GM12891 (cell line): ENCODE measurements at regions not wholly inside any gene's neighbourhood (a gene's known extent, or its start where the extent isn't known, plus 50 kb on each side); places are given as distances from the start of the nearest gene placed in this dataset.

Experiments
- DNase-seq: peaks from one replicate; pipeline ENCODE4 v3.0.0; 2011; ENCODE audit warnings: low spot score; ENCODE audit not compliant: insufficient read length
- FAIRE-seq: peaks from 2 replicates; lab custom pipeline; 2011; peaks lifted over from hg19 to GRCh38; lab: Jason Lieb, UNC
- PAX5 ChIP-seq: IDR thresholded peaks from 2 replicates; pipeline ENCODE4 v1.6.1; 2011; ENCODE audit warnings: low read length, moderate library complexity, mild to moderate bottlenecking; ENCODE audit not compliant: insufficient read depth, severe bottlenecking
- POLR2A ChIP-seq: IDR thresholded peaks from 2 replicates; pipeline ENCODE4 v1.6.1; 2011; ENCODE audit warnings: low read depth, low read length, control low read depth
- POLR2AphosphoS5 ChIP-seq: IDR thresholded peaks from 2 replicates; pipeline ENCODE4 v1.6.1; 2011; ENCODE audit warnings: low read depth, low read length, control low read depth
- POU2F2 ChIP-seq: IDR thresholded peaks from 2 replicates; pipeline ENCODE4 v1.6.1; 2011; ENCODE audit warnings: low read depth, mild to moderate bottlenecking, control low read depth, low read length, moderate library complexity
- SPI1 ChIP-seq: IDR thresholded peaks from 2 replicates; pipeline ENCODE4 v1.6.1; 2011; ENCODE audit warnings: low read depth, low read length, control low read depth
- TAF1 ChIP-seq: IDR thresholded peaks from 2 replicates; pipeline ENCODE4 v1.6.1; 2011; ENCODE audit warnings: low read depth, low read length, control low read depth

GRCh38 chr12:90899456-90900182 lies 55.4 kb downstream of the CCER1 start:
- DNase-seq (no peak), FAIRE-seq (no peak)

DNA sequence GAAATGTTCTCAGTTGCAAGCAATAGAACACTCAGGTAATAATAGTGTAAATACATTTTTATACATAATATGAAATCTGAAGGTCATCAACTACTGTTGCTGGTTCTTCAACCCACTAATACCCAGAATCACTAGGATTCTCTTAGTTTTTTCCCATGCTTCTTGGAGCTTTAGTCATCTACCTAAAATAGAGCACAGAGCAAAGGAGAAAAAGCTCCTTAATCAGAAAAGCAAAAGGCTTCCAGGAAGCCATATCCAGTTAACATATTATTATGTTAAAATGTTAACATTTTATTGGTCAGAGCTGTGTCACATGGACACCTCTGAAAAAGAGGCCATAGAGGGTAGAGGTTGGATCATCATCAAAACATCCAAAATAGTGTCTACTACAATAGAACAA lies 57.0 kb downstream of the CCER1 start:
- no peak for TF ChIP-seq SPI1
- no peak for TF ChIP-seq PAX5
- TF ChIP-seq POLR2AphosphoS5, result no peak
- TF ChIP-seq POLR2A, result no peak
- no peak for DNase-seq
- FAIRE-seq, result no peak

More at GRCh38 chr12:90899456-90900182, 55.4 kb downstream of the CCER1 start:
- TF ChIP-seq POLR2A, result no peak
- no peak for TF ChIP-seq POU2F2
- TF ChIP-seq TAF1, result no peak
- TF ChIP-seq SPI1, result no peak
- TF ChIP-seq POLR2AphosphoS5, result no peak
- TF ChIP-seq PAX5, result no peak

- no peak for FAIRE-seq
- TF ChIP-seq POLR2AphosphoS5 (no peak), POU2F2 (no peak), TAF1 (no peak), SPI1 (no peak), POLR2A (no peak), PAX5 (no peak)
- DNase-seq, result no peak
These were observed 57.7 kb downstream of the CCER1 start for GRCh38 chr12:90897316-90897715.

DNA sequence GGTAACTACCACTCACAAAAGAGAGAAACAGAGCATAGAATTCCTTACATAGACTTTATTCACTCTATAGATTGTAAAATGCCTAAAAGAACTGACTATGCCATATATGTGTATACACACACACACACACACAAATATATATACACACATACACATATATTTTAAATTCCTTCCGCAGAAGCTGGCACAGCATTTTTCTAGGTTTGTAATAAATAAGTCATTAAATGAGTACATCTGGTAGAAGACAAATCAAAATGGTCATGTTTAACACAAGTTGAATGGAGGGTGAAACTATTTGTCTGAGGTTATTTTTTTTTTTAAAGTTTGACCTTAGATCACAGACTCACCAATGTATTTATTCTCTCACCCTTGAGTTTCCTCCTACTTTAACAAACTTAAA lies 58.2 kb downstream of the CCER1 start:
- no peak for TF ChIP-seq PAX5
- no peak for TF ChIP-seq POU2F2
- TF ChIP-seq POLR2A, result no peak
- no peak for TF ChIP-seq SPI1
- TF ChIP-seq POLR2AphosphoS5, result no peak
- no peak for TF ChIP-seq TAF1
- DNase-seq, result no peak
- no peak for FAIRE-seq

GRCh38 chr12:90896164-90896563 lies 58.8 kb downstream of the CCER1 start:
- FAIRE-seq (no peak), DNase-seq (no peak)
- TF ChIP-seq POLR2AphosphoS5 (no peak), PAX5 (no peak), SPI1 (no peak), POLR2A (no peak), TAF1 (no peak), POU2F2 (no peak)

DNA sequence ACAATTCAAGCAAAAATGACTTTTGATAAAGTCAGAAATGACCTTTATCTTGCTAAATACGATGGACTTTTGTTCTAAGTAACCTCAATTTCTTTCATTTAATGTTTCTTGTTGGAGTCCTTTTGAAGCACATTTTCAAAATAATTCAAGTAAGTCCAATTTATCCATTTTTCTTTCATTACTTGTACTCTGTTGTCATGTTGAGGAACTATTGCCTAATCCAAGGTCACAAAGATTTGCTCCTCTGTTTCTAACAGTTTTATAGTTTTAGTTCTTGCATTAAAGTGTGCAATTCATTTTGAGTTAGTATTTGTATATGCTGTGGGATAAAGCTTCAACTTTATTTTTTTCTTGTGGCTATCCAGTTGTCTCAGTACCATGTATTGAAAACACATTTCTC lies 66.7 kb downstream of the CCER1 start:
- FAIRE-seq (no peak), DNase-seq (no peak)
- TF ChIP-seq POLR2AphosphoS5, result no peak
- TF ChIP-seq POLR2A, result no peak
- no peak for TF ChIP-seq POU2F2
- no peak for TF ChIP-seq TAF1
- no peak for TF ChIP-seq SPI1
- TF ChIP-seq PAX5, result no peak

GRCh38 chr12:90883456-90883855 lies 71.5 kb downstream of the CCER1 start:
- no peak for FAIRE-seq
- no peak for DNase-seq
- TF ChIP-seq TAF1, result no peak
- no peak for TF ChIP-seq PAX5
- TF ChIP-seq SPI1, result no peak
- TF ChIP-seq POLR2A, result no peak
- TF ChIP-seq POU2F2, result no peak
- no peak for TF ChIP-seq POLR2AphosphoS5

DNA sequence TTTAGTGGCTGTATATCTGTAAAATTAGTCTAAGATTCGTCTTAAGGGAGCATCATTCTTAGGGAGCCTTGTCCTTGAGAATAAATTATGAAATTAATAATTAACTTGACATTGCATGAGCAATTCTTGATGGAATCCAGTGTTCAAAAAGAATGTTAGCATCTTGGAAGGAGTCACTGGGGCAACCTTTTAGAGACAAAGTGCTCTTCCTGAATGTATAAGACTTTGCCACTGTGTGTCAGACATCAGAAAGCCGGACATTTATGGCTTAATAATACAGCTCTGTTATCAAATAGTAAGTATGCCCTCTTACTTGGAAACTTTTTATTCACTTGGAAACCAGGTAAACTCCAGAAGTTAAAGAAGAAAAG lies 83.3 kb downstream of the CCER1 start:
- no peak for TF ChIP-seq POLR2A
- no peak for TF ChIP-seq POU2F2
- TF ChIP-seq POLR2AphosphoS5, result no peak
- TF ChIP-seq PAX5, result no peak
- TF ChIP-seq SPI1, result no peak
- no peak for TF ChIP-seq TAF1
- DNase-seq, result no peak

GRCh38 chr12:90870971-90871725 lies 83.8 kb downstream of the CCER1 start:
- FAIRE-seq (no peak), DNase-seq (no peak)
- TF ChIP-seq POLR2AphosphoS5 (no peak), SPI1 (no peak), POU2F2 (no peak), PAX5 (no peak), POLR2A (no peak), TAF1 (no peak)

More for the DNA sequence above, 83.3 kb downstream of the CCER1 start:
- no peak for FAIRE-seq

GRCh38 chr12:90868626-90869025 lies 86.3 kb downstream of the CCER1 start:
- no peak for DNase-seq
- FAIRE-seq, result no peak
- TF ChIP-seq POU2F2 (no peak), SPI1 (no peak), PAX5 (no peak), POLR2AphosphoS5 (no peak)
